Activated naive CD4-positive, alpha-beta T cell treated with anti-CD3 and anti-CD28 coated beads, Interleukin-2, amount 10 ng/mL, durations not matched to agents 7 days and 5 days (primary cell): ENCODE measurements at regions not wholly inside any gene's neighbourhood (a gene's known extent, or its start where the extent isn't known, plus 50 kb on each side); places are given as distances from the start of the nearest gene placed in this dataset.
"Not testable (repeated sequence)": the region's sequence is repeated elsewhere in the genome, so short reads cannot be mapped to it uniquely, and the experiment has no call there.

ENCODE experiments used
- CTCF ChIA-PET: fragments of 350-600 bp; sonication (Branson Sonifier 250); formaldehyde crosslinking; loops from one replicate; lab custom pipeline; 2021; ENCODE audit warnings: antibody characterized with exemption; lab: Charles Lee
- DNase-seq: peaks from one replicate; pipeline ENCODE4 v3.0.0-alpha.2; 2020
- H3K27ac Mint-ChIP-seq: one replicate; pipeline ENCODE4 v1.8.0; 2021; ENCODE audit warnings: mild to moderate bottlenecking, moderate library complexity, mixed read lengths
- H3K27me3 Mint-ChIP-seq: one replicate; pipeline ENCODE4 v1.8.0; 2021; ENCODE audit warnings: mild to moderate bottlenecking, mixed read lengths
- H3K36me3 Mint-ChIP-seq: one replicate; pipeline ENCODE4 v1.8.0; 2021; ENCODE audit warnings: mixed read lengths
- H3K4me1 Mint-ChIP-seq: one replicate; pipeline ENCODE4 v1.8.0; 2021; ENCODE audit warnings: mixed read lengths
- H3K4me3 Mint-ChIP-seq: one replicate; pipeline ENCODE4 v1.8.0; 2021; ENCODE audit warnings: mild to moderate bottlenecking, moderate library complexity, mixed read lengths
- H3K9me3 Mint-ChIP-seq: one replicate; pipeline ENCODE4 v1.8.0; 2021; ENCODE audit warnings: mixed read lengths

GRCh38 chr13:46449949-46450348, 62.9 kb upstream of the RUBCNL start:
- H3K4me1 Mint-ChIP-seq, H3K27me3 Mint-ChIP-seq, H3K9me3 Mint-ChIP-seq, DNase-seq, H3K36me3 Mint-ChIP-seq, CTCF ChIA-PET, H3K27ac Mint-ChIP-seq, H3K4me3 Mint-ChIP-seq: not testable (repeated sequence)

- DNase-seq, H3K27me3 Mint-ChIP-seq, H3K36me3 Mint-ChIP-seq, H3K4me1 Mint-ChIP-seq, CTCF ChIA-PET, H3K27ac Mint-ChIP-seq, H3K4me3 Mint-ChIP-seq, H3K9me3 Mint-ChIP-seq: not testable (repeated sequence)
These were observed 61.1 kb upstream of the RUBCNL start for GRCh38 chr13:46448148-46448547.

- CTCF ChIA-PET, DNase-seq, H3K27me3 Mint-ChIP-seq, H3K4me1 Mint-ChIP-seq, H3K4me3 Mint-ChIP-seq, H3K36me3 Mint-ChIP-seq, H3K9me3 Mint-ChIP-seq, H3K27ac Mint-ChIP-seq: not testable (repeated sequence)
These were observed 50.9 kb upstream of the RUBCNL start for GRCh38 chr13:46437808-46438404.
